ENCODE measurements at regions not wholly inside any gene's neighbourhood (a gene's known extent, or its start where the extent isn't known, plus 50 kb on each side); places are given as distances from the start of the nearest gene placed in this dataset.

GRCh38 chr1:186557147-186557777 is 96.3 kb upstream of the PDC start:
- WGBS, 3 donors = 38 to 53% (median 42%) methylated on average over 2 of the region's 2 CpGs
- Histone ChIP-seq H3K27me3 (no peaks in the 10 kb centered on the region), H3K4me3 (no peak overlapping the region), H3K9me3 (no peaks in the 10 kb centered on the region), H3K27ac (no peak overlapping the region), H3K4me1 (ENCODE audit: insufficient read depth) (no peaks in the 10 kb centered on the region), H3K36me3 (no peaks in the 10 kb centered on the region)
- intact Hi-C loops (cut with DNase I) = no loop called here
- no peak for TF ChIP-seq EP300 (IDR thresholded peaks at IDR 0.05)
- DNase-seq = no peak

- Histone ChIP-seq H3K9me3 (no peaks in the 10 kb centered on the region), H3K4me3 (no peak overlapping the region), H3K27me3 (no peaks in the 10 kb centered on the region), H3K4me1 (ENCODE audit: insufficient read depth) (no peaks in the 10 kb centered on the region), H3K27ac (no peak overlapping the region), H3K36me3 (no peaks in the 10 kb centered on the region)
- 87 to 89% (median 89%) methylated on average over 10 of the region's 10 CpGs for WGBS, 3 donors
- intact Hi-C loops (cut with DNase I) = no loop called here
- DNase-seq = no peak
- TF ChIP-seq POLR2A (IDR thresholded peaks at IDR 0.05) (no peak), EP300 (IDR thresholded peaks at IDR 0.05) (no peak), CTCF (IDR thresholded peaks at IDR 0.05) (no peak)
Observed at GRCh38 chr1:186550832-186551231, 89.9 kb upstream of the PDC start.

- no peak overlapping the region for H3K27ac ChIP-seq
- H3K36me3 ChIP-seq = no peaks in the 10 kb centered on the region
- no peak for DNase-seq
- H3K9me3 ChIP-seq = no peaks in the 10 kb centered on the region
- intact Hi-C loops (cut with DNase I) = no loop called here
- no peak overlapping the region for H3K4me3 ChIP-seq
- no peaks in the 10 kb centered on the region for H3K4me1 ChIP-seq (ENCODE audit: insufficient read depth)
- no peaks in the 10 kb centered on the region for H3K27me3 ChIP-seq
- TF ChIP-seq EP300 (IDR thresholded peaks at IDR 0.05) = no peak
- no peak for TF ChIP-seq POLR2A (IDR thresholded peaks at IDR 0.05)
- no peak for TF ChIP-seq CTCF (IDR thresholded peaks at IDR 0.05)
- 93 to 97% (median 94%) methylated on average over 8 of the region's 8 CpGs for WGBS, 3 donors
Observed at GRCh38 chr1:186541003-186541402, 80.1 kb upstream of the PDC start.

GRCh38 chr1:186540521-186540920 is 79.6 kb upstream of the PDC start:
- no peaks in the 10 kb centered on the region for H3K4me1 ChIP-seq (ENCODE audit: insufficient read depth)
- H3K36me3 ChIP-seq = no peaks in the 10 kb centered on the region
- H3K9me3 ChIP-seq = no peaks in the 10 kb centered on the region
- no peak for DNase-seq
- no peak for TF ChIP-seq EP300 (IDR thresholded peaks at IDR 0.05)
- no peak for TF ChIP-seq POLR2A (IDR thresholded peaks at IDR 0.05)
- no peak for TF ChIP-seq CTCF (IDR thresholded peaks at IDR 0.05)
- 75 to 86% (median 85%) methylated on average over 3 of the region's 3 CpGs for WGBS, 3 donors
- no peak overlapping the region for H3K27ac ChIP-seq
- intact Hi-C loops (cut with DNase I) = no loop called here
- H3K27me3 ChIP-seq = no peaks in the 10 kb centered on the region
- H3K4me3 ChIP-seq = no peak overlapping the region

GRCh38 chr1:186536273-186536890 is 75.5 kb upstream of the PDC start:
- Histone ChIP-seq H3K36me3 (no peaks in the 10 kb centered on the region), H3K9me3 (no peaks in the 10 kb centered on the region), H3K4me1 (ENCODE audit: insufficient read depth) (no peaks in the 10 kb centered on the region), H3K4me3 (no peak overlapping the region), H3K27ac (no peak overlapping the region), H3K27me3 (no peaks in the 10 kb centered on the region)
- 91 to 97% (median 92%) methylated on average over 3 of the region's 3 CpGs for WGBS, 3 donors
- no peak for TF ChIP-seq EP300 (IDR thresholded peaks at IDR 0.05)
- no peak for TF ChIP-seq CTCF (IDR thresholded peaks at IDR 0.05)
- no peak for TF ChIP-seq POLR2A (IDR thresholded peaks at IDR 0.05)
- no peak for DNase-seq
- intact Hi-C loops (cut with DNase I) = no loop called here

All from ovary (tissue), 7 donors.